ENCODE measurements at regions not wholly inside any gene's neighbourhood (a gene's known extent, or its start where the extent isn't known, plus 50 kb on each side); places are given as distances from the start of the nearest gene placed in this dataset.
"Not testable (repeated sequence)": the region's sequence is repeated elsewhere in the genome, so short reads cannot be mapped to it uniquely, and the experiment has no call there.

DNA sequence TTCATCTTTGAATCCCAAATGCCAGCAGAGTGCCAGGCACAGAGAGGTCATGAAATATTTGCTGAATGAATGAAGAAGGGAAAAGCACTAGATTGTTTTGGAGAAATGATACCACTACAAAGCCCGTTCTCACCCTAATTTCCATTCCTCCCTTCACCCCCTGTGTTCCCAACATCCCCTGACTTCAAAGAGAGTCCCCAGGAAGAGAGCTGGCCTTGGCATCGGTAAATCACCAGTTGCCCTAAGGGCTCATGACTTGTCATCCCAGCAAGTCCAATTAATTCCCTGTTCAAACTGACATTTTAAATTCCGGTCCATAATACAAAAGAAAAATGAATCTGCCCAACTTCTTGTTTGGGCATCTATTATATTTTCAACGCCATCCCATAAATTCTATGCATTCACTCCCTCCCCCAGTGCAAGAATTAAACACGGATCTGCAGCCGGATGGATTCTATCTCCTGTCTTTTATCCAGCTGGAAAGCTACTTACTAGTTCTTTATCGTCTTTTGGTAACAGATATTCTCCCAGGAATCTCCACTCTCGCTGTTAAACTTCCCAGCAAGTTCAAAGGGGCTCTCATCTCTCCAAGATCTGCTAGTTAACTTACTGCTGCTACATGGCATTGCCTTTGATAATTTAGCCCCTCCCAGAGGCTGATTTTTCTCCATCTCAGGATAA, 63.9 kb upstream of the TSC22D2 start:
- H3K4me1 ChIP-seq: no peaks in the 10 kb centered on the region
- no peak overlapping the region for H3K9ac ChIP-seq (ENCODE audit: low read depth in 2 of 2, low read length in 2 of 2)
- no peaks in the 10 kb centered on the region for H3K36me3 ChIP-seq
- intact Hi-C loops (cut with DNase I): no loop called here
- TF ChIP-seq, protein P1, sequence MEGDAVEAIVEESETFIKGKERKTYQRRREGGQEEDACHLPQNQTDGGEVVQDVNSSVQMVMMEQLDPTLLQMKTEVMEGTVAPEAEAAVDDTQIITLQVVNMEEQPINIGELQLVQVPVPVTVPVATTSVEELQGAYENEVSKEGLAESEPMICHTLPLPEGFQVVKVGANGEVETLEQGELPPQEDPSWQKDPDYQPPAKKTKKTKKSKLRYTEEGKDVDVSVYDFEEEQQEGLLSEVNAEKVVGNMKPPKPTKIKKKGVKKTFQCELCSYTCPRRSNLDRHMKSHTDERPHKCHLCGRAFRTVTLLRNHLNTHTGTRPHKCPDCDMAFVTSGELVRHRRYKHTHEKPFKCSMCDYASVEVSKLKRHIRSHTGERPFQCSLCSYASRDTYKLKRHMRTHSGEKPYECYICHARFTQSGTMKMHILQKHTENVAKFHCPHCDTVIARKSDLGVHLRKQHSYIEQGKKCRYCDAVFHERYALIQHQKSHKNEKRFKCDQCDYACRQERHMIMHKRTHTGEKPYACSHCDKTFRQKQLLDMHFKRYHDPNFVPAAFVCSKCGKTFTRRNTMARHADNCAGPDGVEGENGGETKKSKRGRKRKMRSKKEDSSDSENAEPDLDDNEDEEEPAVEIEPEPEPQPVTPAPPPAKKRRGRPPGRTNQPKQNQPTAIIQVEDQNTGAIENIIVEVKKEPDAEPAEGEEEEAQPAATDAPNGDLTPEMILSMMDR (IDR thresholded peaks at IDR 0.05): no peak
- no peak overlapping the region for H3K4me3 ChIP-seq
- no peaks in the 10 kb centered on the region for H3K27me3 ChIP-seq
- H3K9me3 ChIP-seq: no peaks in the 10 kb centered on the region
- DNase-seq: no peak
- H3K27ac ChIP-seq: no peak overlapping the region

DNA sequence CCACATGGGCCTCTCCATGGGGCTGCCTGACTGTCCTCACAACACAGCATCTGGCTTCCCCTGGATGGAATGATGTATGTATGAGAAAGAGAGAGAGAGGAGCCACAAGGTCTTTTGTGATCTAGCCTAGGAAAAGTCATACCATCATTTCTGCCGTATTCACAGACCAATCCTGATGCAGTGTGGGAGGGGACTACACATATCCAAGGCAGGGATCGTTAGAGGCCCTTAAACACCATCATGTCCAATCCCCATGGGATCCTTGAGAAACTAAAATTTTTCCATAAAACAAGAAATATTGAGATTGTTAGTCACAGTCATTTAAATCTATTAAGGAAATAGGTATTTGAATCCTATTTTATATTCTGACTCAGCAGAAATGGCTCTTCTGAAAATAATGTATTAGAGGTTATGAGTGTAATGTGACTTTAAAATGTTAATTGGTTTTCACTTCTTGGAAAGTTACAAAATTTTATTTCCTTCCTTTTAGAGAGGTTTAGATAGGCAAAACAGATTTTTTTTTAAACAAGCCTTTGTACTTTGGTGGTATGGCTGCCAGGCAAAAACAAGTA, 65.1 kb upstream of the TSC22D2 start:
- DNase-seq: no peak
- H3K4me3 ChIP-seq: no peak overlapping the region

DNA sequence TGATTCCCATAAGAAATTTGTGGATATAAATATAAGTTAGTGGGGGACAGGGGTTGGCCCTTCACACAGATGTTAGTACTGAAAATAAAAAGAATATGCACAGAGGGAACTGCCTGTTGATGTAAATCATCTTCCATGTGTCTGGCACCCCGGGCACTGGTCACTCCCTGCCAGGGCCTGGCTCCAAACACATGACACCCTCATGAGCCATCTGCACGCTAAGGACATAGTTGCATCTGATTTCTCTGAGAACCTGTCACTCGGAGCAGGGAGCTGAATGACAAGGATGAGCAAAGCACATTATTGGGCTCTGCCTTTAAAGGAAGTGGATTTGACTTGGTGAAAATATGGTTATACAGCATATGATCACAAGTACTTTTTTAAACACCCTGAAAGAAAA, 66.2 kb upstream of the TSC22D2 start:
- Histone ChIP-seq H3K9me3 (no peaks in the 10 kb centered on the region), H3K4me1 (no peaks in the 10 kb centered on the region), H3K4me3 (no peak overlapping the region), H3K27me3 (no peaks in the 10 kb centered on the region), H3K9ac (ENCODE audit: low read depth in 2 of 2, low read length in 2 of 2) (no peak overlapping the region), H3K27ac (no peak overlapping the region), H3K36me3 (no peaks in the 10 kb centered on the region)
- TF ChIP-seq, protein P1 (IDR thresholded peaks at IDR 0.05): no peak
- no peak for DNase-seq
- intact Hi-C loops (cut with DNase I): no loop called here

More for the DNA sequence above, 65.1 kb upstream of the TSC22D2 start:
- TF ChIP-seq, protein P1 (IDR thresholded peaks at IDR 0.05): no peak
- H3K4me1 ChIP-seq: no peaks in the 10 kb centered on the region
- intact Hi-C loops (cut with DNase I): no loop called here
- H3K27me3 ChIP-seq: no peaks in the 10 kb centered on the region
- H3K27ac ChIP-seq: no peak overlapping the region
- H3K9me3 ChIP-seq: no peaks in the 10 kb centered on the region
- H3K9ac ChIP-seq (ENCODE audit: low read depth in 2 of 2, low read length in 2 of 2): no peak overlapping the region
- H3K36me3 ChIP-seq: no peaks in the 10 kb centered on the region

DNA sequence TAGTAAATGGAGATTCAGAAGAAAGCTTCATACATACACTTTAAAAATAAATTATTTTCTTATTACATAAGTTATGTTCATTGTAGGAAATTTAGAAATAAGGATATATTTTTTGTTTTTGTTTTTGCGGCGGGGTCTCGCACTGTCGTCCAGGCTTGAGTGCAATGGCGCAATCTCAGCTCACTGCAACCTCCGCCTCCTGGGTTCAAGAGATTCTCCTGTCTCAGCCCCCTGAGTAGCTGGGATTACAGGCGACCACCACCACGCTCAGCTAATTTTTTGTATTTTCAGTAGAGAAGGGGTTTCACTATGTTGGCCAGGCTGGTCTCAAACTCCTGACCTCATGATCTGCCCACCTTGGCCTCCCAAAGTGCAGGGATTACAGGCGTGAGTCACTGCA, 71.7 kb upstream of the TSC22D2 start:
- H3K4me3 ChIP-seq; H3K9me3 ChIP-seq; H3K4me1 ChIP-seq; H3K9ac ChIP-seq (ENCODE audit: low read depth in 2 of 2, low read length in 2 of 2); intact Hi-C loops (cut with DNase I); H3K36me3 ChIP-seq; DNase-seq; H3K27me3 ChIP-seq; H3K27ac ChIP-seq: not testable (repeated sequence)

DNA sequence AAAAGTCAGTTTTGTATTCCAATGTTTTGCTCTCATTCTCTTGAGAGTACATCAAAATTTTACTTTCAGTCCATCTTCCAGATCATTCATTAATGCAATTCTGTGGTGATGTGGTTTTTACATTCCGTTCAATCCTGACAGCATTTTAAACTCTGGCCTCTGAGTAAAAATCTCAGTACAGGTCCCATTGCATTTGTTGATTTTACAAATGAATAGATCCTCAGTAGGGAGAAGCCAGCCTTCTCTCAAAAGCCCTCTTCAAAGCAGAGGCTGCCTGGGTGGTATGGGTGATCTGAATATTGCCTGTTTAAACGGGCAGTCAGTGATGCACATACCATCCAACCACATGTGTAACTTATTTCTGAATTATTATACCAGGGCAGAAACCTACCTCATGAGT, 72.5 kb upstream of the TSC22D2 start:
- Histone ChIP-seq H3K27me3 (no peaks in the 10 kb centered on the region), H3K4me3 (no peak overlapping the region), H3K27ac (no peak overlapping the region), H3K4me1 (no peaks in the 10 kb centered on the region), H3K9ac (ENCODE audit: low read depth in 2 of 2, low read length in 2 of 2) (no peak overlapping the region), H3K36me3 (no peaks in the 10 kb centered on the region), H3K9me3 (no peaks in the 10 kb centered on the region)
- intact Hi-C loops (cut with DNase I): no loop called here
- no peak for DNase-seq
- TF ChIP-seq, protein P1 (IDR thresholded peaks at IDR 0.05): no peak

DNA sequence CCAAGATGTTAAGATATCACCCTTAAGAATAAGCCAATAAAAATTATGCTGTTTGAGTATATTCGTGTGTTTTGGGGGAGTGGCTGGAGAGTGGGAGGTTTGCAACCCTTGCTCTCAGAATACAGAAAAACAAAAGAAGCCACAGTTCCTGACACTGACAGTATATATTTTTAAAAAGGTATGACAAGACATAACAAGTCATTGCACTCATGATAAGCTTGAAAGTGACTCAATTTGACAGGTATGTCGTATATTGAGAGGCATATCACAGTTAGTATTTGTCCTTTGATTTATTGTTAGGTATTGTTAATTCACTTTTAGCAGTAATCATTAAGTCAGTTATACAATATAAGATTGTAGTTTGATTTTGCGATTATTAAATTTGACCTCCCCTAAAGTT, 73.1 kb upstream of the TSC22D2 start:
- TF ChIP-seq, protein P1 (IDR thresholded peaks at IDR 0.05): no peak

More for the DNA sequence above, 73.1 kb upstream of the TSC22D2 start:
- no peak overlapping the region for H3K4me3 ChIP-seq
- H3K27me3 ChIP-seq: no peaks in the 10 kb centered on the region
- intact Hi-C loops (cut with DNase I): no loop called here
- no peak for DNase-seq
- H3K36me3 ChIP-seq: no peaks in the 10 kb centered on the region
- H3K9me3 ChIP-seq: no peaks in the 10 kb centered on the region
- no peak overlapping the region for H3K27ac ChIP-seq
- H3K9ac ChIP-seq (ENCODE audit: low read depth in 2 of 2, low read length in 2 of 2): no peak overlapping the region
- H3K4me1 ChIP-seq: no peaks in the 10 kb centered on the region
